IMR-90 (cell line): ENCODE measurements at regions not wholly inside any gene's neighbourhood (a gene's known extent, or its start where the extent isn't known, plus 50 kb on each side); places are given as distances from the start of the nearest gene placed in this dataset.

ENCODE experiments used
- ATAC-seq: fragments of 200-7000 bp; cut with Tn5 transposase; 2 replicates; pipeline ENCODE4 v1.9.1; 2020; ENCODE audit warnings: low read depth, mild to moderate bottlenecking, moderate library complexity
- BruUV-seq: library from RNA; stranded (reverse); fragments of 400-500 nt; replicated peaks from 2 replicates; lab custom pipeline; 2021; lab: Mats Ljungman, UMichigan
- CTCF ChIA-PET: fragments of 300-600 bp; formaldehyde crosslinking; extraction: SDS; loops from one replicate; lab custom pipeline; 2021; ENCODE audit warnings: antibody characterized with exemption; lab: Yijun Ruan, JAX
- POLR2A ChIA-PET: fragments of 300-600 bp; sonication (Branson Sonifier 250); formaldehyde crosslinking; loops from one replicate; lab custom pipeline; 2022; ENCODE audit warnings: antibody characterized with exemption; ENCODE audit not compliant: unreplicated experiment; lab: Charles Lee
- DNase-seq: peaks from one replicate; pipeline ENCODE4 v3.0.0; 2013
- H2AFZ ChIP-seq: replicated peaks from 2 replicates; pipeline ENCODE3; 2013; ENCODE audit warnings: low read length, mild to moderate bottlenecking; ENCODE audit not compliant: poor library complexity
- H2AK5ac ChIP-seq: 2 replicates; pipeline ENCODE4 v1.6.1; 2013; ENCODE audit warnings: low read depth, low read length, inconsistent platforms
- H2AK9ac ChIP-seq: replicated peaks from 2 replicates; pipeline ENCODE3; 2013; ENCODE audit warnings: mild to moderate bottlenecking, low read depth, low read length, moderate library complexity; ENCODE audit not compliant: poor library complexity
- H2BK120ac ChIP-seq: 2 replicates; pipeline ENCODE4 v1.6.1; 2013; ENCODE audit warnings: low read depth, low read length, inconsistent platforms
- H2BK15ac ChIP-seq: 3 replicates; pipeline ENCODE4 v1.6.1; 2013; ENCODE audit warnings: low read depth, low read length, inconsistent platforms
- H2BK20ac ChIP-seq: 2 replicates; pipeline ENCODE4 v1.6.1; 2013; ENCODE audit warnings: low read depth, mild to moderate bottlenecking, inconsistent platforms, low read length, moderate library complexity
- H2BK5ac ChIP-seq: 2 replicates; pipeline ENCODE4 v1.6.1; 2013; ENCODE audit warnings: mild to moderate bottlenecking, low read depth, low read length, inconsistent platforms; ENCODE audit not compliant: poor library complexity, severe bottlenecking
- H3K14ac ChIP-seq: replicated peaks from 2 replicates; pipeline ENCODE4 v1.6.1; 2013; ENCODE audit warnings: low read depth, low read length, inconsistent platforms
- H3K18ac ChIP-seq: 2 replicates; pipeline ENCODE4 v1.6.1; 2013; ENCODE audit warnings: low read depth, low read length, control low read depth
- H3K23ac ChIP-seq: 2 replicates; pipeline ENCODE4 v1.6.1; 2013; ENCODE audit warnings: low read depth, low read length, inconsistent platforms
- H3K27ac ChIP-seq: 2 replicates; pipeline ENCODE4 v1.5.1; 2013; ENCODE audit warnings: mild to moderate bottlenecking, control low read depth, low read length; ENCODE audit not compliant: insufficient read depth
- H3K27me3 ChIP-seq: 2 replicates; pipeline ENCODE4 v1.6.1; 2013; ENCODE audit warnings: low read length; ENCODE audit not compliant: control insufficient read depth, insufficient read depth
- H3K36me3 ChIP-seq: 2 replicates; pipeline ENCODE4 v1.6.1; 2013; ENCODE audit warnings: low read length, mixed read lengths; ENCODE audit not compliant: control insufficient read depth, insufficient read depth
- H3K4ac ChIP-seq: 2 replicates; pipeline ENCODE4 v1.6.1; 2013; ENCODE audit warnings: low read depth, low read length, inconsistent platforms
- H3K4me1 ChIP-seq: 2 replicates; pipeline ENCODE4 v1.6.1; 2013; ENCODE audit warnings: low read length, mixed read lengths; ENCODE audit not compliant: control insufficient read depth, insufficient read depth
- H3K4me2 ChIP-seq: 2 replicates; pipeline ENCODE4 v1.6.1; 2013; ENCODE audit warnings: low read depth, mild to moderate bottlenecking, control low read depth, low read length, moderate library complexity
- H3K4me3 ChIP-seq: 2 replicates; pipeline ENCODE4 v1.5.1; 2013; ENCODE audit warnings: low read depth, mild to moderate bottlenecking, control low read depth, low read length, moderate library complexity; ENCODE audit not compliant: insufficient read depth
- H3K56ac ChIP-seq: 2 replicates; pipeline ENCODE4 v1.6.1; 2013; ENCODE audit warnings: low read length, inconsistent platforms; ENCODE audit not compliant: insufficient read depth; ENCODE audit errors: extremely low read depth
- H3K79me1 ChIP-seq, 2 experiments: 2 replicates each; pipeline ENCODE4 v1.6.1; 2013; ENCODE audit warnings: low read length in 2 of 2, inconsistent platforms in 1 of 2, low read depth in 1 of 2
- H3K9ac ChIP-seq: 2 replicates; pipeline ENCODE4 v1.6.1; 2013; ENCODE audit warnings: low read depth, low read length, control low read depth
- H3K9me1 ChIP-seq: 2 replicates; pipeline ENCODE4 v1.6.1; 2013; ENCODE audit warnings: low read length, inconsistent platforms; ENCODE audit not compliant: insufficient read depth
- H3K9me3 ChIP-seq: 2 replicates; pipeline ENCODE4 v1.6.1; 2013; ENCODE audit warnings: low read length; ENCODE audit not compliant: control insufficient read depth, insufficient read depth
- H4K20me1 ChIP-seq: 2 replicates; pipeline ENCODE4 v1.6.1; 2013; ENCODE audit warnings: low read length, inconsistent platforms; ENCODE audit not compliant: insufficient read depth
- H4K5ac ChIP-seq: 2 replicates; pipeline ENCODE4 v1.6.1; 2013; ENCODE audit warnings: mild to moderate bottlenecking, low read depth, low read length, control low read depth
- H4K8ac ChIP-seq, 2 experiments: 2 replicates each; pipeline ENCODE4 v1.6.1; 2013; ENCODE audit warnings: low read depth in 2 of 2, low read length in 2 of 2, control low read depth in 1 of 2, inconsistent platforms in 1 of 2
- H4K91ac ChIP-seq: 2 replicates; pipeline ENCODE4 v1.6.1; 2013; ENCODE audit warnings: low read depth, low read length, inconsistent platforms; ENCODE audit not compliant: insufficient read depth
- BHLHE40 ChIP-seq: fragments of 150-350 bp; IDR thresholded peaks from 2 replicates; pipeline ENCODE4 v1.6.1; 2016; ENCODE audit warnings: mild to moderate bottlenecking, low read depth, low read length
- WGBS, 2 experiments: methylation state at CpG; one replicate each; pipeline versions ENCODE4 v1.1.5 to v1.1.7; 2013; ENCODE audit warnings: missing lambda C conversion rate in 2 of 2; ENCODE audit not compliant: insufficient read length in 1 of 2; ENCODE audit errors: extremely low coverage in 2 of 2; 5-methylcytosine and 5-hydroxymethylcytosine counted together
- dilution Hi-C: fragments of 300-500 bp; cut with HindIII; formaldehyde crosslinking; loops from one replicate; pipeline ENCODE4 v1.14.3; 2018; ENCODE audit warnings: low sequenced_read_pairs; ENCODE audit not compliant: unreplicated experiment
- in situ Hi-C: fragments of 300-500 bp; cut with MboI; formaldehyde crosslinking; loops from 3 replicates; pipeline ENCODE4 v1.14.3; 2019; ENCODE audit warnings: low sequenced_read_pairs, inconsistent platforms, mixed read lengths
- intact Hi-C: fragments of 100-400 bp; cut with micrococcal nuclease; formaldehyde crosslinking; loops from 2 replicates; pipeline ENCODE4 v1.10.0; 2022

DNA sequence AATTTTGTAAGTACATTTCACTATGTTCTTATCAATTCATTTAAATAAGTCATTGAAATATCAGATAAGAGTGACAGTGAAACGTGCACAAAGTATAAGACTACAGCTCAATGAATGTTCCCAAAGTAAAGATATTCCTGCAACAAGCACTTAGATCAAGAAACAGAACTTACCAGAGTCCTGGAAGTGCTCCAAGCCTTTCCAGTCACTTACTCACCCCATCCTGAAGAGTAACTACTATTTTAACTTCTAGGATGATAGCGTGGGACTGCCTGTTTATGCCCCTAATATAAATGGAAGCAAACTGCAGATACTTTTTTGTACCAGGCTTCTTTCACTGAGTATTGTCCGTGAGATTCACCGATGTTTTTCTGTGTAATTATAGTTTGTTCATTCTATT lies 768.9 kb downstream of the SLC4A3 start:
- H4K91ac ChIP-seq = no peak overlapping the region
- no peak overlapping the region for H2BK5ac ChIP-seq
- POLR2A ChIA-PET = no interaction called here
- no peak overlapping the region for H3K4ac ChIP-seq
- DNase-seq (peak; percentile 88), ATAC-seq (peak; percentile 51)
- H3K27ac ChIP-seq = no peak overlapping the region
- no peak overlapping the region for H3K23ac ChIP-seq
- no peak overlapping the region for H2BK20ac ChIP-seq
- in situ Hi-C loops (no loop called here), intact Hi-C loops (no loop called here), dilution Hi-C loops (no loop called here)
- no peaks in the 10 kb centered on the region for H3K9me3 ChIP-seq
- H2AFZ ChIP-seq = no peak overlapping the region
- H3K9ac ChIP-seq = no peak overlapping the region
- no peak overlapping the region for H4K8ac ChIP-seq
- H3K9me1 ChIP-seq = no peaks in the 10 kb centered on the region; the same call in 1 of the 2 replicates
- H2AK9ac ChIP-seq = no peak overlapping the region
- H3K36me3 ChIP-seq = no peaks in the 10 kb centered on the region
- no peak overlapping the region for H3K56ac ChIP-seq
- no peak overlapping the region for H3K14ac ChIP-seq
- H2BK15ac ChIP-seq = no peak overlapping the region
- H3K4me2 ChIP-seq = no peak overlapping the region
- TF ChIP-seq BHLHE40 = no peak
- H3K18ac ChIP-seq = no peak overlapping the region
- CTCF ChIA-PET = no interaction called here
- no TSS peak for BruUV-seq
- H4K20me1 ChIP-seq = no peaks in the 10 kb centered on the region
- no peaks in the 10 kb centered on the region for H3K27me3 ChIP-seq
- no peak overlapping the region for H2BK120ac ChIP-seq
- H2AK5ac ChIP-seq = no peak overlapping the region
- WGBS, 2 experiments = no CpG with 5 or more reads among the region's 4 CpGs
- no peaks in the 10 kb centered on the region for H3K4me1 ChIP-seq
- H3K79me1 ChIP-seq = no peaks in the 10 kb centered on the region
- H4K5ac ChIP-seq = no peak overlapping the region
- no peak overlapping the region for H3K4me3 ChIP-seq
